Muscle layer of duodenum (tissue), 2 donors: ENCODE measurements at regions not wholly inside any gene's neighbourhood (a gene's known extent, or its start where the extent isn't known, plus 50 kb on each side); places are given as distances from the start of the nearest gene placed in this dataset.
"Not testable (repeated sequence)": the region's sequence is repeated elsewhere in the genome, so short reads cannot be mapped to it uniquely, and the experiment has no call there.

Experiments
- H3K27ac ChIP-seq: one replicate; pipeline ENCODE4 v1.7.0; 2013; ENCODE audit warnings: mild to moderate bottlenecking, low read length
- H3K27me3 ChIP-seq: one replicate; pipeline ENCODE4 v1.7.0; 2013; ENCODE audit warnings: low read depth, mild to moderate bottlenecking, control low read depth, low read length
- H3K36me3 ChIP-seq, 2 donors: one replicate each; pipeline ENCODE4 v1.7.0; 2013; ENCODE audit warnings: low read length in 2 of 2, control low read depth in 1 of 2, mild to moderate bottlenecking in 1 of 2; ENCODE audit not compliant: insufficient read depth in 2 of 2, control insufficient read depth in 1 of 2
- H3K4me1 ChIP-seq, 2 donors: one replicate each; pipeline ENCODE4 v1.7.0; 2013; ENCODE audit warnings: low read length in 2 of 2, mild to moderate bottlenecking in 2 of 2, control low read depth in 1 of 2, moderate library complexity in 1 of 2; ENCODE audit not compliant: insufficient read depth in 2 of 2, control insufficient read depth in 1 of 2
- H3K4me3 ChIP-seq, 2 donors: one replicate each; pipeline ENCODE4 v1.7.0; 2013; ENCODE audit warnings: low read length in 2 of 2, low read depth in 1 of 2, mild to moderate bottlenecking in 1 of 2
- H3K9me3 ChIP-seq, 2 donors: one replicate each; pipeline ENCODE4 v1.7.0; 2013; ENCODE audit warnings: low read length in 2 of 2, control low read depth in 1 of 2, mild to moderate bottlenecking in 1 of 2; ENCODE audit not compliant: control insufficient read depth in 1 of 2
- donor health status: healthy.

DNA sequence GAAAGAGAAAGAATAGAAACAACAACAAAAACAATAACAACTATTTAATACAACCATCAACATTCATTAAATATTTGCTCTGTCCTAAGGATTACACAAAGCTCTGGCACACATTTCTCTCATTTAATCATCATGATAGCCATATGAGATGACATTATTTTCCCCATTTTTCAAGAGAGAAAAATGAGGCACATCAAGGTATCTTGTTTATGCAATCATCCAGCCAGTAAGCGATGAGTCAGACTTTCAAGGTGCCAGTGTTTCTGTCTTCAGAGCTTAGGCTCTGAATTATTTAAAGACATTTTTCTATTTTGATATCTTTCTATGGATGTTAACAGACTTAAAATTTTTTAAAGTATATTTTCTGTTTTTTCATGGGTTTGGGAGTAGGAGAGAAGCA lies 541.8 kb upstream of the SMIM31 start:
- no peak overlapping the region for H3K27ac ChIP-seq
- no peaks in the 10 kb centered on the region for H3K36me3 ChIP-seq
- no peaks in the 10 kb centered on the region for H3K4me1 ChIP-seq
- H3K27me3 ChIP-seq = no peaks in the 10 kb centered on the region
- H3K4me3 ChIP-seq = no peak overlapping the region
- H3K9me3 ChIP-seq = no peaks in the 10 kb centered on the region

DNA sequence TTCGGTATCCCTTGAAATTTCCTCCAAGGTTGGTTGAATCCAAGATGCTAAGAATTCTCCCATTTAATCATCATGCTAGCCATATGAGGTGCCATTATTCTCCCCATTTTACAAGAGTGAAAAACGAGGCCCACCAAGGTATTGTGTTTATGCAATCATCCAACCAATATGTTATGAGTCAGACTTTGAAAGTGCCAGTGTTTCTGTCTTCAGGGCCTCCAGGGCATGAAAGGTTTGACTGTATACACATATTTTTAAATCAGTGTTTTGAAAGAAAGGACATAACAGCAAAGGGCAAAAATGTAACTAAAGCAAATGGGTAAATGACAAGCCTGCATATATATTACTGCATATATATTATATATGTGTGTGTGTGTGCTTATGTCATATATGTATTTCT lies 541.2 kb upstream of the SMIM31 start:
- H3K27ac ChIP-seq = no peak overlapping the region
- H3K27me3 ChIP-seq = no peaks in the 10 kb centered on the region
- no peaks in the 10 kb centered on the region for H3K4me1 ChIP-seq
- no peaks in the 10 kb centered on the region for H3K36me3 ChIP-seq
- H3K4me3 ChIP-seq = no peak overlapping the region
- H3K9me3 ChIP-seq = no peaks in the 10 kb centered on the region

- no peaks in the 10 kb centered on the region for H3K4me1 ChIP-seq
- H3K27ac ChIP-seq = no peak overlapping the region
- no peaks in the 10 kb centered on the region for H3K36me3 ChIP-seq
- no peak overlapping the region for H3K4me3 ChIP-seq
- no peaks in the 10 kb centered on the region for H3K9me3 ChIP-seq
- no peaks in the 10 kb centered on the region for H3K27me3 ChIP-seq
Observed at GRCh38 chr4:164215113-164215741, 538.7 kb upstream of the SMIM31 start.

- Histone ChIP-seq H3K27me3 (no peaks in the 10 kb centered on the region), H3K4me3 (no peak overlapping the region), H3K36me3 (no peaks in the 10 kb centered on the region), H3K27ac (no peak overlapping the region), H3K4me1 (no peaks in the 10 kb centered on the region), H3K9me3 (no peaks in the 10 kb centered on the region)
Observed at GRCh38 chr4:164221631-164222030, 532.3 kb upstream of the SMIM31 start.

DNA sequence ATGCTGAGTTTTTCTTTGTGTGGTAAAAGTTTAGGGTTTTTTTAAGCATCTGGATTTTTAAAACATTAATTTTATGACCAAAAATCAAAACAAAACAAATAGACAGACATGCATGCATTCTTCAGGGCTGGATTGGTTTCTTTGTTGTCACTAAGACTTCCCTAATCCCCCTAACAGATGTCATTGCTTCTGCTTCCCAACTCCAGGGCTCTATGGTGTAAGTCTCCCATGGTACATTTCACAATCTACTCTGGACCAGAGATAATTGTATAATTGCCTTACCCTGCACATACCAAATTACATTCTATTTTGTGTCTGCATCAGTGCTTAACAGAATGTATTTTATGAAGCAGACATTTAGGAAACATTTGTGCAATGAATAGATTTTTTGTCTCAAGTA lies 529.1 kb upstream of the SMIM31 start:
- Histone ChIP-seq H3K4me1 (no peaks in the 10 kb centered on the region), H3K27ac (no peak overlapping the region), H3K36me3 (no peaks in the 10 kb centered on the region), H3K9me3 (no peaks in the 10 kb centered on the region), H3K27me3 (no peaks in the 10 kb centered on the region), H3K4me3 (no peak overlapping the region)

- H3K36me3 ChIP-seq = no peaks in the 10 kb centered on the region
- H3K27me3 ChIP-seq = no peaks in the 10 kb centered on the region
- no peaks in the 10 kb centered on the region for H3K4me1 ChIP-seq
- no peak overlapping the region for H3K4me3 ChIP-seq
- no peaks in the 10 kb centered on the region for H3K9me3 ChIP-seq
- no peak overlapping the region for H3K27ac ChIP-seq
Observed at GRCh38 chr4:164229255-164229654, 524.7 kb upstream of the SMIM31 start.

DNA sequence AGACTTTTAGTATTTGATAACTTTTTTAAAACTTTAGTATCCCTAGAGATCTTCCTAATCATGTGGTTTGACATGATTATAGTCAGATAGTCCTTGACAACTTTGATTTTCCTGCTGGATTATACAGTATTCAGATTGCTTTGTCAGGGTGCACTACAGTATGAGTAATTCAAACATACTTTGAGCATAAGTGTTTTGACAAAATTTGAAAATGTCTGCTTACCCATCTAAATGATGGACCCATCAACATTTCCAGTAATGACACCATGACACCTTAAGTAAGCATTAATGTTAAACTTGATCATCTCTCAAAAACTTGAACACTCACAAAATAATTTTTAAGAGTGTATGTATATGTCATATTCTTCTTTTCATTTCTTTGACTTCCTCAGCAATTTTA lies 514.5 kb upstream of the SMIM31 start:
- Histone ChIP-seq H3K27ac (no peak overlapping the region), H3K9me3 (no peaks in the 10 kb centered on the region), H3K27me3 (no peaks in the 10 kb centered on the region), H3K4me3 (no peak overlapping the region), H3K36me3 (no peaks in the 10 kb centered on the region), H3K4me1 (no peaks in the 10 kb centered on the region)

- Histone ChIP-seq H3K27me3 (no peaks in the 10 kb centered on the region), H3K36me3 (no peaks in the 10 kb centered on the region), H3K4me3 (no peak overlapping the region), H3K4me1 (no peaks in the 10 kb centered on the region), H3K9me3 (no peaks in the 10 kb centered on the region), H3K27ac (no peak overlapping the region)
Observed at GRCh38 chr4:164239976-164240375, 514.0 kb upstream of the SMIM31 start.

DNA sequence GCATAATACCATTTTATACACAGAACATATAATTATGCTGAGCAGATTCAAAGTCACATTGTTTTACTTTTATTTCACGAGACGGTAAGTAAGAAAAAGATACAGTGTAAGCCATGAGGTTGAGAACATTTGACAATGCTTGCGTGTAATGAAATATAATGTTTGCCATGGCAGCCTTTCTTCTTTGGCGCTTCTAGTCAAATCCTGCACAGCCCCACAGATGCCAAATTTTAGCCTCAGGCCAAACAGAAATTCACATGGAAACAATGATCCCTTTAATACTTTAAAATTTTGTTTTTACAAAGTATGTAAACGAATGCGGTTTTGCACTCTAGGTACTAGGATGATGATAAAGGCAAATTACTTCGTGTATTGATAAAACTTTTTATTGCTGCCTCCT lies 502.7 kb upstream of the SMIM31 start:
- Histone ChIP-seq H3K27ac (no peak overlapping the region), H3K4me3 (no peak overlapping the region), H3K4me1 (no peaks in the 10 kb centered on the region), H3K27me3 (no peaks in the 10 kb centered on the region), H3K9me3 (no peaks in the 10 kb centered on the region), H3K36me3 (no peaks in the 10 kb centered on the region)

GRCh38 chr4:164252286-164252685 lies 501.6 kb upstream of the SMIM31 start:
- H3K4me1 ChIP-seq = no peaks in the 10 kb centered on the region
- H3K27me3 ChIP-seq = no peaks in the 10 kb centered on the region
- no peaks in the 10 kb centered on the region for H3K9me3 ChIP-seq
- no peak overlapping the region for H3K4me3 ChIP-seq
- no peaks in the 10 kb centered on the region for H3K36me3 ChIP-seq
- H3K27ac ChIP-seq = no peak overlapping the region

- no peaks in the 10 kb centered on the region for H3K4me1 ChIP-seq
- H3K4me3 ChIP-seq = no peak overlapping the region
- no peak overlapping the region for H3K27ac ChIP-seq
- no peaks in the 10 kb centered on the region for H3K9me3 ChIP-seq
- no peaks in the 10 kb centered on the region for H3K27me3 ChIP-seq
- no peaks in the 10 kb centered on the region for H3K36me3 ChIP-seq
Observed at GRCh38 chr4:164261831-164262230, 492.1 kb upstream of the SMIM31 start.

DNA sequence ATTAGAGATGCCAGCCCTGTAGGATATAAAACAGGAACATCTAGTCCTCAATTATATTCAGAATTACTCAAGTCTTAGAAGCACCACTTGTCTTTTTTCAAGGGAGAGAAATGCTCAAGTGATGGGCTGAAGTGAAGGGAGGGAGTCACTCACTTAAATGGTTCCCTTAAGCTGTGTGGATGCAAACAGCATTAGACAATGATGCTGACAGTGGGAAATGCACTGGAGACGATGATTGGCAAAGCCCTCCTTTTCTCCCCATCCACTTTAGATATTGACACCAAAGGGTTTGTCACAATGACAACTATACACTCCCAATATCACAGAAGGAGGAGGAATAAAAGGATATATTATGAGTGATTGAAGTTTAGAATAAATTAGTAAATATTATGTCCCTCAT lies 491.4 kb upstream of the SMIM31 start:
- not testable (repeated sequence) for H3K9me3 ChIP-seq, H3K27me3 ChIP-seq, H3K27ac ChIP-seq, H3K36me3 ChIP-seq, H3K4me1 ChIP-seq, H3K4me3 ChIP-seq
